SK-N-SH treated with all-trans-retinoic acid at 6 μM for 48 hours (cell line): ENCODE measurements at regions not wholly inside any gene's neighbourhood (a gene's known extent, or its start where the extent isn't known, plus 50 kb on each side); places are given as distances from the start of the nearest gene placed in this dataset.

Experiments
- ATAC-seq: fragments of 200-7000 bp; cut with Tn5 transposase; 3 replicates; pipeline ENCODE4 v1.9.1; 2020; ENCODE audit warnings: mild to moderate bottlenecking, moderate library complexity
- BACH2 ChIP-seq: fragments of 250-450 bp; sonication (Bioruptor Pico); IDR thresholded peaks from 2 replicates; pipeline ENCODE4 v1.9.0; 2021; ENCODE audit warnings: mild to moderate bottlenecking, borderline replicate concordance
- CREB5 ChIP-seq: fragments of 250-450 bp; sonication (Bioruptor Pico); IDR thresholded peaks from 2 replicates; pipeline ENCODE4 v1.5.1; 2020; ENCODE audit warnings: low read depth, mild to moderate bottlenecking, moderate library complexity
- CSDC2 ChIP-seq: fragments of 250-450 bp; sonication (Bioruptor Pico); IDR thresholded peaks from 2 replicates; pipeline ENCODE4 v1.5.0; 2020; ENCODE audit warnings: mild to moderate bottlenecking, moderate library complexity
- CSRNP3 ChIP-seq: fragments of 250-450 bp; sonication (Bioruptor Pico); IDR thresholded peaks from 2 replicates; pipeline ENCODE4 v1.5.1; 2021; ENCODE audit warnings: mild to moderate bottlenecking, moderate library complexity
- ESRRG ChIP-seq: fragments of 250-450 bp; sonication (Bioruptor Pico); IDR thresholded peaks from 2 replicates; pipeline ENCODE4 v1.6.1; 2021; ENCODE audit warnings: mild to moderate bottlenecking
- GLIS3 ChIP-seq: fragments of 250-450 bp; sonication (Bioruptor Pico); IDR thresholded peaks from 2 replicates; pipeline ENCODE4 v1.5.0; 2020; ENCODE audit warnings: mild to moderate bottlenecking, moderate library complexity
- ISL1 ChIP-seq: fragments of 250-450 bp; sonication (Bioruptor Pico); IDR thresholded peaks from 2 replicates; pipeline ENCODE4 v2.1.2; 2022; ENCODE audit warnings: mild to moderate bottlenecking, moderate library complexity
- OSR1 ChIP-seq: fragments of 250-450 bp; sonication (Bioruptor Pico); IDR thresholded peaks from 2 replicates; pipeline ENCODE4 v1.8.0; 2022; ENCODE audit warnings: moderate library complexity, mild to moderate bottlenecking, inconsistent platforms
- PATZ1 ChIP-seq: fragments of 250-450 bp; sonication (Bioruptor Pico); IDR thresholded peaks from 2 replicates; pipeline ENCODE4 v1.8.0; 2020; ENCODE audit warnings: mild to moderate bottlenecking, moderate library complexity, borderline replicate concordance
- PPARA ChIP-seq: fragments of 250-450 bp; sonication (Bioruptor Pico); IDR thresholded peaks from 2 replicates; pipeline ENCODE4 v1.5.0; 2020; ENCODE audit warnings: mild to moderate bottlenecking, borderline replicate concordance
- RARB ChIP-seq: fragments of 250-450 bp; sonication (Bioruptor Pico); IDR thresholded peaks from 2 replicates; pipeline ENCODE4 v1.8.0; 2021; ENCODE audit warnings: mild to moderate bottlenecking, moderate library complexity
- SNAI2 ChIP-seq: fragments of 250-450 bp; sonication (Bioruptor Pico); IDR thresholded peaks from 2 replicates; pipeline ENCODE4 v1.5.0; 2020; ENCODE audit warnings: mild to moderate bottlenecking, moderate library complexity
- TCF4 ChIP-seq: fragments of 250-450 bp; sonication (Bioruptor Pico); IDR thresholded peaks from 2 replicates; pipeline ENCODE4 v1.8.0; 2021; ENCODE audit warnings: mild to moderate bottlenecking, moderate library complexity, borderline replicate concordance
- TOX ChIP-seq: fragments of 250-450 bp; sonication (Bioruptor Pico); IDR thresholded peaks from 2 replicates; pipeline ENCODE4 v1.8.0; 2021; ENCODE audit warnings: mild to moderate bottlenecking, moderate library complexity, borderline replicate concordance
- ZC3H10 ChIP-seq: fragments of 250-450 bp; sonication (Bioruptor Pico); IDR thresholded peaks from 2 replicates; pipeline ENCODE4 v1.5.1; 2021; ENCODE audit warnings: mild to moderate bottlenecking, moderate library complexity
- ZFP3 ChIP-seq: fragments of 250-450 bp; sonication (Bioruptor Pico); IDR thresholded peaks from 2 replicates; pipeline ENCODE4 v1.5.0; 2020; ENCODE audit warnings: mild to moderate bottlenecking, moderate library complexity
- ZFP30 ChIP-seq: fragments of 450-650 bp; formaldehyde crosslinking; IDR thresholded peaks from 2 replicates; pipeline ENCODE4 v1.5.0; 2022; ENCODE audit warnings: mild to moderate bottlenecking, moderate library complexity
- ZNF565 ChIP-seq: fragments of 450-650 bp; formaldehyde crosslinking; conservative IDR thresholded peaks from 2 replicates; pipeline ENCODE4 v1.5.0; 2020; ENCODE audit warnings: low read depth, mild to moderate bottlenecking, moderate library complexity
- ZNF70 ChIP-seq: fragments of 450-650 bp; formaldehyde crosslinking; IDR thresholded peaks from 2 replicates; pipeline ENCODE4 v1.5.0; 2020; ENCODE audit warnings: mild to moderate bottlenecking, moderate library complexity
- ZNF8 ChIP-seq: fragments of 450-650 bp; formaldehyde crosslinking; IDR thresholded peaks from 2 replicates; pipeline ENCODE4 v1.5.0; 2020; ENCODE audit warnings: mild to moderate bottlenecking, moderate library complexity
- TF ChIP-seq, protein P1 (sequence below): fragments of 250-450 bp; sonication (Bioruptor Pico); IDR thresholded peaks from 2 replicates; pipeline ENCODE4 v1.8.0; 2021; ENCODE audit warnings: low read depth, mild to moderate bottlenecking, moderate library complexity, borderline replicate concordance
- TF ChIP-seq, protein P2 (sequence below): fragments of 250-450 bp; sonication (Bioruptor Pico); IDR thresholded peaks from 2 replicates; pipeline ENCODE4 v1.5.0; 2020; ENCODE audit warnings: mild to moderate bottlenecking, moderate library complexity

DNA sequence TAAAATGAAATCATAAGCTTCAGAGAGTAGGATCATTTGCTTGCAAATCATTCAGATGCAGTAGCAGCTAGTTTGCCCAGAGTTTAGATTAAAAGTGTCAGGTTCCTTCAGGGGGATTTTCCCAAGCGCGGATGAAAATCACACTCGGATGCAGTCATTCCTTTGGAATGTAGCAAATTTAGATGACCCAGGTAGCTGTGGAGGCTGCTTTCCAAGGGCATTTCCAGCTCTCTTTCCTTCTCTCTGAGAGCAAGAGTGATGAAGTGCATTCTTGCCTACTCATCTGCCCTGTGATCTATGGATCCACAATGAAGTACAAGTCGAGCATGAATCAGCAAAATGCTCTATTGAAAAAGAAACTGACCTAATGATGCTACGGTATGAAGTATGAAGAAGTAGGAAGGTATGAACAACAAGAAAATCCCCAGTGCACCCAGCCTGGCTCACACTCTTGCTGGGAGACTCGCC is 200.2 kb downstream of the PLK2 start:
- peak; percentile 85 for ATAC-seq
- TF ChIP-seq ZFP3 (no peak), ISL1 (peak; percentile 64)

- TF ChIP-seq CSRNP3 (no peak), CSDC2 (CRISPR knock-in tag) (no peak), CREB5 (CRISPR knock-in tag) (no peak), ZNF565 (CRISPR knock-in tag) (no peak), ISL1 (no peak), BACH2 (CRISPR knock-in tag) (no peak), PATZ1 (CRISPR knock-in tag) (no peak), ESRRG (no peak), ZFP3 (no peak), GLIS3 (CRISPR knock-in tag) (no peak), OSR1 (CRISPR knock-in tag) (no peak), ZFP30 (CRISPR knock-in tag) (no peak), ZNF8 (CRISPR knock-in tag) (no peak), TCF4 (CRISPR knock-in tag) (no peak), PPARA (CRISPR knock-in tag) (no peak)
- TF ChIP-seq, protein P1, sequence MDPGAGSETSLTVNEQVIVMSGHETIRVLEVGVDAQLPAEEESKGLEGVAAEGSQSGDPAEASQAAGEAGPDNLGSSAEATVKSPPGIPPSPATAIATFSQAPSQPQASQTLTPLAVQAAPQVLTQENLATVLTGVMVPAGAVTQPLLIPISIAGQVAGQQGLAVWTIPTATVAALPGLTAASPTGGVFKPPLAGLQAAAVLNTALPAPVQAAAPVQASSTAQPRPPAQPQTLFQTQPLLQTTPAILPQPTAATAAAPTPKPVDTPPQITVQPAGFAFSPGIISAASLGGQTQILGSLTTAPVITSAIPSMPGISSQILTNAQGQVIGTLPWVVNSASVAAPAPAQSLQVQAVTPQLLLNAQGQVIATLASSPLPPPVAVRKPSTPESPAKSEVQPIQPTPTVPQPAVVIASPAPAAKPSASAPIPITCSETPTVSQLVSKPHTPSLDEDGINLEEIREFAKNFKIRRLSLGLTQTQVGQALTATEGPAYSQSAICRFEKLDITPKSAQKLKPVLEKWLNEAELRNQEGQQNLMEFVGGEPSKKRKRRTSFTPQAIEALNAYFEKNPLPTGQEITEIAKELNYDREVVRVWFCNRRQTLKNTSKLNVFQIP (CRISPR knock-in tag), result no peak
- TF ChIP-seq, protein P2, sequence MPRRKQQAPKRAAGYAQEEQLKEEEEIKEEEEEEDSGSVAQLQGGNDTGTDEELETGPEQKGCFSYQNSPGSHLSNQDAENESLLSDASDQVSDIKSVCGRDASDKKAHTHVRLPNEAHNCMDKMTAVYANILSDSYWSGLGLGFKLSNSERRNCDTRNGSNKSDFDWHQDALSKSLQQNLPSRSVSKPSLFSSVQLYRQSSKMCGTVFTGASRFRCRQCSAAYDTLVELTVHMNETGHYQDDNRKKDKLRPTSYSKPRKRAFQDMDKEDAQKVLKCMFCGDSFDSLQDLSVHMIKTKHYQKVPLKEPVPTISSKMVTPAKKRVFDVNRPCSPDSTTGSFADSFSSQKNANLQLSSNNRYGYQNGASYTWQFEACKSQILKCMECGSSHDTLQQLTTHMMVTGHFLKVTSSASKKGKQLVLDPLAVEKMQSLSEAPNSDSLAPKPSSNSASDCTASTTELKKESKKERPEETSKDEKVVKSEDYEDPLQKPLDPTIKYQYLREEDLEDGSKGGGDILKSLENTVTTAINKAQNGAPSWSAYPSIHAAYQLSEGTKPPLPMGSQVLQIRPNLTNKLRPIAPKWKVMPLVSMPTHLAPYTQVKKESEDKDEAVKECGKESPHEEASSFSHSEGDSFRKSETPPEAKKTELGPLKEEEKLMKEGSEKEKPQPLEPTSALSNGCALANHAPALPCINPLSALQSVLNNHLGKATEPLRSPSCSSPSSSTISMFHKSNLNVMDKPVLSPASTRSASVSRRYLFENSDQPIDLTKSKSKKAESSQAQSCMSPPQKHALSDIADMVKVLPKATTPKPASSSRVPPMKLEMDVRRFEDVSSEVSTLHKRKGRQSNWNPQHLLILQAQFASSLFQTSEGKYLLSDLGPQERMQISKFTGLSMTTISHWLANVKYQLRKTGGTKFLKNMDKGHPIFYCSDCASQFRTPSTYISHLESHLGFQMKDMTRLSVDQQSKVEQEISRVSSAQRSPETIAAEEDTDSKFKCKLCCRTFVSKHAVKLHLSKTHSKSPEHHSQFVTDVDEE (CRISPR knock-in tag), result no peak
- peak; percentile 32 for ATAC-seq
Measured at GRCh38 chr5:58258984-58259684, 200.8 kb downstream of the PLK2 start.

GRCh38 chr5:58255970-58256369 is 203.9 kb downstream of the PLK2 start:
- ATAC-seq, result no peak
- TF ChIP-seq CSDC2 (CRISPR knock-in tag) (no peak), ZNF565 (CRISPR knock-in tag) (no peak), GLIS3 (CRISPR knock-in tag) (no peak), RARB (CRISPR knock-in tag) (no peak), ZNF70 (CRISPR knock-in tag) (no peak), ZNF8 (CRISPR knock-in tag) (no peak), TOX (no peak), ISL1 (no peak), OSR1 (CRISPR knock-in tag) (no peak), ESRRG (no peak), ZC3H10 (CRISPR knock-in tag) (no peak), SNAI2 (CRISPR knock-in tag) (no peak), ZFP3 (no peak)
- TF ChIP-seq, protein P2 (CRISPR knock-in tag), result no peak
- TF ChIP-seq, protein P1 (CRISPR knock-in tag), result no peak
